Fibroblast of lung (primary cell): ENCODE measurements at regions not wholly inside any gene's neighbourhood (a gene's known extent, or its start where the extent isn't known, plus 50 kb on each side); places are given as distances from the start of the nearest gene placed in this dataset.

Experiments
- CTCF ChIP-seq, 2 donors: IDR thresholded peaks in 1 of 2; conservative IDR thresholded peaks in 1 of 2; 1 replicate in 1 of 2; 2 replicates in 1 of 2; pipeline ENCODE4 v1.5.1; 2011 to 2012; ENCODE audit warnings: low read length in 2 of 2, control low read depth in 1 of 2, inconsistent platforms in 1 of 2, low read depth in 1 of 2, mild to moderate bottlenecking in 1 of 2
- EZH2 ChIP-seq: IDR thresholded peaks from 2 replicates; pipeline ENCODE4 v1.5.1; 2012; ENCODE audit warnings: low read length, control low read depth, mild to moderate bottlenecking; ENCODE audit errors: missing control alignments

- TF ChIP-seq CTCF (conservative IDR thresholded peaks at IDR 0.05 in 1 of 2, IDR thresholded peaks at IDR 0.05 in 1 of 2; ENCODE audit: low read depth in 1 of 2, low read length in 2 of 2) = no peak
- TF ChIP-seq EZH2 = no peak
These were observed 225.4 kb upstream of the SOX2 start for GRCh38 chr3:181486141-181486885.
